PFSK-1 (cell line): ENCODE measurements at regions not wholly inside any gene's neighbourhood (a gene's known extent, or its start where the extent isn't known, plus 50 kb on each side); places are given as distances from the start of the nearest gene placed in this dataset.

Experiments
- FOXP2 ChIP-seq: optimal IDR thresholded peaks from 2 replicates; pipeline ENCODE3; 2011; ENCODE audit warnings: borderline replicate concordance, control low read depth, inconsistent platforms; ENCODE audit not compliant: insufficient read depth; ENCODE audit errors: extremely low read length, extremely low read depth
- POLR2AphosphoS5 ChIP-seq: IDR thresholded peaks from 2 replicates; pipeline ENCODE4 v1.6.1; 2012; ENCODE audit warnings: low read depth, mild to moderate bottlenecking, control low read depth, low read length, moderate library complexity
- SIN3A ChIP-seq: IDR thresholded peaks from 2 replicates; pipeline ENCODE4 v1.6.1; 2012; ENCODE audit warnings: mild to moderate bottlenecking, low read length, moderate library complexity, borderline replicate concordance; ENCODE audit not compliant: insufficient read depth
- TAF1 ChIP-seq: IDR thresholded peaks from 2 replicates; pipeline ENCODE4 v1.6.1; 2012; ENCODE audit warnings: low read length, control low read depth, borderline replicate concordance; ENCODE audit not compliant: insufficient read depth
- TF ChIP-seq, protein P1 (sequence below), 2 experiments: IDR thresholded peaks; 2 replicates each; pipeline versions ENCODE4 v1.6.1 to v1.8.0; 2011 to 2012; ENCODE audit warnings: low read depth in 2 of 2, low read length in 2 of 2, control low read depth in 1 of 2, inconsistent platforms in 1 of 2, mild to moderate bottlenecking in 1 of 2, moderate library complexity in 1 of 2; ENCODE audit not compliant: insufficient read depth in 1 of 2

DNA sequence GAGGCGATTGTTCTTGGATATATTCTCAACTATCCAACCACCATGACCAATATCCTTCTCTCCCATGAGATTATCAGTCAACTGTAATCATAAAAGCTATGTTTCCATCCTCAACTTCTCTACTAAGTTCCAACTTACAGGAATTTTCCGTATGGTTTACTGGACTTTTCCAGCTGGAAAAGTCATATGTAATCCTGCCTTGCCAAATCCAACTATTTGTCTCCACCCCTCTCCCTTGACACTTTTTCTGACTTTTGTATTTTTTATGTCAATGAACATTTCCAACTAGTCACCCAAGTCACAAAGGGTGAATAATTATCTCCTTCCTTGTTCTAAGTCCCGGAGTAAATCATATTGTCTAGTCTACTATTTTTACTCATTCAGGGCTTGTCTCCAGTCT, 293.1 kb downstream of the USP25 start:
- TF ChIP-seq TAF1 (no peak), FOXP2 (no peak), SIN3A (no peak), POLR2AphosphoS5 (no peak)
- TF ChIP-seq, protein P1, sequence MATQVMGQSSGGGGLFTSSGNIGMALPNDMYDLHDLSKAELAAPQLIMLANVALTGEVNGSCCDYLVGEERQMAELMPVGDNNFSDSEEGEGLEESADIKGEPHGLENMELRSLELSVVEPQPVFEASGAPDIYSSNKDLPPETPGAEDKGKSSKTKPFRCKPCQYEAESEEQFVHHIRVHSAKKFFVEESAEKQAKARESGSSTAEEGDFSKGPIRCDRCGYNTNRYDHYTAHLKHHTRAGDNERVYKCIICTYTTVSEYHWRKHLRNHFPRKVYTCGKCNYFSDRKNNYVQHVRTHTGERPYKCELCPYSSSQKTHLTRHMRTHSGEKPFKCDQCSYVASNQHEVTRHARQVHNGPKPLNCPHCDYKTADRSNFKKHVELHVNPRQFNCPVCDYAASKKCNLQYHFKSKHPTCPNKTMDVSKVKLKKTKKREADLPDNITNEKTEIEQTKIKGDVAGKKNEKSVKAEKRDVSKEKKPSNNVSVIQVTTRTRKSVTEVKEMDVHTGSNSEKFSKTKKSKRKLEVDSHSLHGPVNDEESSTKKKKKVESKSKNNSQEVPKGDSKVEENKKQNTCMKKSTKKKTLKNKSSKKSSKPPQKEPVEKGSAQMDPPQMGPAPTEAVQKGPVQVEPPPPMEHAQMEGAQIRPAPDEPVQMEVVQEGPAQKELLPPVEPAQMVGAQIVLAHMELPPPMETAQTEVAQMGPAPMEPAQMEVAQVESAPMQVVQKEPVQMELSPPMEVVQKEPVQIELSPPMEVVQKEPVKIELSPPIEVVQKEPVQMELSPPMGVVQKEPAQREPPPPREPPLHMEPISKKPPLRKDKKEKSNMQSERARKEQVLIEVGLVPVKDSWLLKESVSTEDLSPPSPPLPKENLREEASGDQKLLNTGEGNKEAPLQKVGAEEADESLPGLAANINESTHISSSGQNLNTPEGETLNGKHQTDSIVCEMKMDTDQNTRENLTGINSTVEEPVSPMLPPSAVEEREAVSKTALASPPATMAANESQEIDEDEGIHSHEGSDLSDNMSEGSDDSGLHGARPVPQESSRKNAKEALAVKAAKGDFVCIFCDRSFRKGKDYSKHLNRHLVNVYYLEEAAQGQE (IDR thresholded peaks at IDR 0.05; ENCODE audit: insufficient read depth in 1 of 2, low read depth in 2 of 2, low read length in 2 of 2): no peak

DNA sequence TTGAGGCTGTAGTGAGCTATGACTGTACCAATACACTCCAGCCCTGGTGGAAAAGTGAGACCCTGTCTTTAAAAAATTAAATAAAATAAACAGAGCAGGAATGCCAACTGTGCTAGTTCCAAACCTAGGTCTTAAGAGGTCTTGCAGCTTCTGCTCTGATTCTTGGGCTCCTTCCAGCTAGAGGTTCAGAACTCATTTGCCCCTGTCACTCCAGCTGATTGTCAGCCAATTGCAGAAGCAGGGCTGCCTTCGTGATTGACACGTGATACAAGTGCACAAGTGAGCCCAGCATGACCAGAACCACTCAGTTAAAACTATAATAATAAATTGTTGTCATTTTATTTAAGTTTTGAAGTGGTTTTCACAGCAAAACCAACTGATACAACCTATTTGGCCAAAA, 298.4 kb downstream of the USP25 start:
- TF ChIP-seq FOXP2 (no peak), POLR2AphosphoS5 (no peak), SIN3A (no peak), TAF1 (no peak)
- TF ChIP-seq, protein P1 (IDR thresholded peaks at IDR 0.05; ENCODE audit: insufficient read depth in 1 of 2, low read depth in 2 of 2, low read length in 2 of 2): no peak

DNA sequence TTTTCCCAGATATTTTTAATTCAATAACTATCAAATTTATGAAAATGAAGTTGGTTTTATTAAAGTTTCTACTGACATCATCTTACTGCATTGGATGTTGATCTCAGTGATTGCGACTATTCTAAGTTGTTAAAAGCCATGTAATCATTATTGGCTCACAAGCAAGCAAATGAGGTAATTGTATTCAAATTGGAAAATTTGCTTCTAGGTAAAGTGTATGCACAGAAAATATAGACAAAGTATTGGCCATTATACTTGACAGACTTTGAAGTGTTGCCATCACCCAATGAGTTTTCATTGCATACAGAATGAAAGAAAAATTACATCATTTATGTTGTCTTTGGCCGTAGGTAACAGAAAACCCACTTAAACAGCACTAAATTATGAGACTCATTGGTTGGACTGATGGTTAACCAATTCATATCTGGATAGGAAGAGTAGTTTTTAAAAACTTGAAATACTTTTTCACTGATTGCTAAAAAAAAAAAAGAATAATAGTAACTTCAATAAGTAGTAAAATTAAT, 299.2 kb downstream of the USP25 start:
- TF ChIP-seq, protein P1 (IDR thresholded peaks at IDR 0.05; ENCODE audit: insufficient read depth in 1 of 2, low read depth in 2 of 2, low read length in 2 of 2): no peak
- TF ChIP-seq FOXP2 (no peak), TAF1 (no peak), SIN3A (no peak), POLR2AphosphoS5 (no peak)

DNA sequence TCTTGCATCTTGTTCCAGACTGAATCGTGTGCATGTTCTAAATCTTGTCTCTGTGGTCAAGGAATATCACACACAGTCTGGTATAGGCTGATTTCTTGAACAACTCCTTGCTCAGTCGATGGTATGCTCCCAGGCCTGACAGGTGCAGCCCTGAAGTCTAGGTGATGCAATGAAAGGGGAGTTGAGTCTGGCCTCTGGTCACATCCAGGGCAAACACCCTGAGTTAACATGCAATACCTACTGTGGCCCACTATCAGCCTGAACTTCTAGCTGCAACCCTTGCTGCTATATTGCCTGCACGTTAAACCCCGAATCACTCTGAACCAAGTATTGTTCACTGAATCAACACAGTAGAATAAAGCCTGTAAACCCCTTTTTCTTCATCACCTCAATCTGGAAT, 303.4 kb downstream of the USP25 start:
- TF ChIP-seq FOXP2: no peak
- TF ChIP-seq POLR2AphosphoS5: no peak
- no peak for TF ChIP-seq TAF1
- no peak for TF ChIP-seq SIN3A
- TF ChIP-seq, protein P1 (IDR thresholded peaks at IDR 0.05; ENCODE audit: insufficient read depth in 1 of 2, low read depth in 2 of 2, low read length in 2 of 2): no peak

DNA sequence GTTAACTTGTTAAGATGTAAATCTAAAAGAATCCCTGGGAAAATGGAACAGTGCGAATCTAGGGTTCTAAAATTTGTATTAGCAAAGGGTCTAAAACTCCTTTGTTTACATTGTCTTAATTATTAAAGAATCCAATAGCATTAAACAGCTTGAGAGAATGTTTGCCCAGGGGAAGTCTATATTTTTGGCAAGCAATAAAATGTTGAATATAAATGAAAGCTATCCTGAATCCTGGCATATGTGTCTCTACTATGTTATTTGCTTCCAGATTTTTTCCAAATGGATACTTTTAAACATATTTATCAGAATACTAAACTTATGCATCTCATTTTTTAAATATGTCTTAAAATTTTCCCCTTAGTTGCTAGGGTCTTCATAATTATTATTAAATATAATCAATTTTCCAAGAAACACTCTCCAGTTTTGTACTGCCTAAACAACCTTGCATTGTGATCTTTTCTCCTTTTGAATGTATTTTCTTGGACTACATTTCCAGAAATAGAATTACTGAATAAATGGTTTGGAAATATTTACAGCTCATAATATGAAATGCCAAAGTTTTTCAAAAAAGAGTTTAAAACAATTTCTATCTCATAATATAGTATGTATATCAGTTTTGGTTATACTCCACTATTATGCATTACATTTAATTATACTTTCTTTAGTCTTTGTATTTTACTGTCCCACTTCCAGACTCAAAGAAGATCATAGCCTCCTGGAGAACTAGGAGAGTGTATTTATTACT, 304.8 kb downstream of the USP25 start:
- TF ChIP-seq TAF1 (no peak), POLR2AphosphoS5 (no peak), SIN3A (no peak), FOXP2 (no peak)
- TF ChIP-seq, protein P1 (IDR thresholded peaks at IDR 0.05; ENCODE audit: insufficient read depth in 1 of 2, low read depth in 2 of 2, low read length in 2 of 2): no peak
